Panc1 (cell line): ENCODE measurements at regions not wholly inside any gene's neighbourhood (a gene's known extent, or its start where the extent isn't known, plus 50 kb on each side); places are given as distances from the start of the nearest gene placed in this dataset.

ENCODE experiments used
- ATAC-seq: fragments of 200-7000 bp; cut with Tn5 transposase; 2 replicates; pipeline ENCODE4 v1.9.1; 2020; ENCODE audit warnings: mild to moderate bottlenecking, moderate library complexity
- BruUV-seq: library from RNA; stranded (reverse); fragments of 400-500 nt; replicated peaks from 2 replicates; lab custom pipeline; 2021; lab: Mats Ljungman, UMichigan
- CTCF ChIA-PET: fragments of 300-600 bp; sonication (Branson Sonifier 250); formaldehyde crosslinking; loops from one replicate; lab custom pipeline; 2022; ENCODE audit warnings: antibody characterized with exemption; lab: Charles Lee
- POLR2A ChIA-PET: fragments of 300-600 bp; sonication (Branson Sonifier 250); formaldehyde crosslinking; loops from one replicate; lab custom pipeline; 2022; ENCODE audit warnings: antibody characterized with exemption; lab: Charles Lee
- DNase-seq: peaks from one replicate; pipeline ENCODE4 v3.0.0-alpha.2; 2010; ENCODE audit warnings: low read depth, low spot score
- H3K27ac ChIP-seq: 2 replicates; pipeline ENCODE4 v1.5.1; 2011; ENCODE audit warnings: mild to moderate bottlenecking, low read length, inconsistent platforms
- H3K27me3 ChIP-seq: fragments of 200-500 bp; sonication (Bioruptor generic); 2 replicates; pipeline ENCODE4 v1.6.0; 2014; ENCODE audit warnings: low read length, inconsistent platforms; ENCODE audit not compliant: control insufficient read depth, insufficient read depth
- H3K36me3 ChIP-seq: fragments of 200-500 bp; sonication (Bioruptor generic); 2 replicates; pipeline ENCODE4 v1.5.1; 2014; ENCODE audit warnings: inconsistent platforms, mild to moderate bottlenecking, low read length, moderate library complexity; ENCODE audit not compliant: control insufficient read depth, insufficient read depth
- H3K4me1 ChIP-seq: 2 replicates; pipeline ENCODE4 v1.5.1; 2011; ENCODE audit warnings: inconsistent platforms, mild to moderate bottlenecking, low read length, moderate library complexity; ENCODE audit not compliant: control insufficient read depth, insufficient read depth
- H3K4me3 ChIP-seq, 2 experiments: 2 replicates each; pipeline ENCODE4 v1.5.1; 2011 to 2012; ENCODE audit warnings: low read depth in 2 of 2, low read length in 2 of 2, mild to moderate bottlenecking in 2 of 2, inconsistent platforms in 1 of 2, moderate library complexity in 1 of 2
- H3K9me3 ChIP-seq: fragments of 200-500 bp; sonication (Bioruptor generic); 2 replicates; pipeline ENCODE4 v1.5.1; 2014; ENCODE audit warnings: low read depth, mild to moderate bottlenecking, inconsistent platforms, low read length, moderate library complexity; ENCODE audit not compliant: control insufficient read depth, insufficient read depth
- CTCF ChIP-seq: fragments of 450-650 bp; IDR thresholded peaks from 2 replicates; pipeline ENCODE4 v1.5.1; 2017; ENCODE audit warnings: mild to moderate bottlenecking
- POLR2AphosphoS5 ChIP-seq: IDR thresholded peaks from 2 replicates; pipeline ENCODE4 v1.6.1; 2012; ENCODE audit warnings: mild to moderate bottlenecking, low read depth, low read length, moderate library complexity
- REST ChIP-seq, 2 experiments: IDR thresholded peaks; 2 replicates each; pipeline ENCODE4 v1.6.1; 2011 to 2012; ENCODE audit warnings: low read depth in 2 of 2, control low read depth in 1 of 2, low read length in 1 of 2, mild to moderate bottlenecking in 1 of 2, moderate library complexity in 1 of 2; ENCODE audit not compliant: insufficient read depth in 1 of 2
- SIN3A ChIP-seq: IDR thresholded peaks from 2 replicates; pipeline ENCODE4 v1.6.1; 2012; ENCODE audit warnings: low read depth, mild to moderate bottlenecking, low read length, moderate library complexity, borderline replicate concordance; ENCODE audit not compliant: insufficient read depth
- TCF7L2 ChIP-seq: IDR thresholded peaks from 2 replicates; pipeline ENCODE4 v1.6.1; 2011; ENCODE audit warnings: mild to moderate bottlenecking, low read depth, low read length, inconsistent platforms
- in situ Hi-C: cut with HindIII; loops from 2 replicates; pipeline ENCODE4 v1.10.0; 2016; ENCODE audit warnings: low sequenced_read_pairs, low pct_unique_long_range_greater_than_20kb
- intact Hi-C: fragments of 100-400 bp; cut with micrococcal nuclease; formaldehyde crosslinking; loops from one replicate; pipeline ENCODE4 v1.10.0; 2022; ENCODE audit not compliant: unreplicated experiment

GRCh38 chr6:150673720-150674346 lies 74.1 kb downstream of the PLEKHG1 start:
- CTCF ChIA-PET, result interaction anchor here (0.7 kb wide), 1 partner anchor 12 kb away, joined by 3 read pairs; no protein-coding TSS in a partner anchor
- no peaks in the 10 kb centered on the region for H3K4me1 ChIP-seq
- H3K36me3 ChIP-seq, result no peaks in the 10 kb centered on the region
- no peak overlapping the region for H3K4me3 ChIP-seq
- H3K9me3 ChIP-seq, result no peaks in the 10 kb centered on the region
- DNase-seq (no peak), ATAC-seq (no peak)
- no peak overlapping the region for H3K27ac ChIP-seq
- BruUV-seq, result no TSS peak
- POLR2A ChIA-PET, result interaction anchor here (0.5 kb wide), 1 partner anchor 603 kb away, joined by 3 read pairs; no protein-coding TSS in a partner anchor
- TF ChIP-seq SIN3A (no peak), TCF7L2 (no peak), CTCF (no peak), POLR2AphosphoS5 (no peak), REST (IDR thresholded peaks at IDR 0.05; ENCODE audit: insufficient read depth in 1 of 2, low read depth in 2 of 2, low read length in 1 of 2) (no peak)
- in situ Hi-C loops, result no loop called here
- intact Hi-C loops, result no loop called here
- H3K27me3 ChIP-seq, result peaks cover 2% of the 10 kb centered on the region

- TF ChIP-seq CTCF (no peak), SIN3A (no peak), TCF7L2 (no peak), POLR2AphosphoS5 (no peak), REST (IDR thresholded peaks at IDR 0.05; ENCODE audit: insufficient read depth in 1 of 2, low read depth in 2 of 2, low read length in 1 of 2) (no peak)
- intact Hi-C loops, result no loop called here
- DNase-seq, result no peak
- in situ Hi-C loops, result no loop called here
- CTCF ChIA-PET, result no interaction called here
- Histone ChIP-seq H3K9me3 (no peaks in the 10 kb centered on the region), H3K27me3 (peaks cover 2% of the 10 kb centered on the region), H3K36me3 (no peaks in the 10 kb centered on the region), H3K4me3 (no peak overlapping the region), H3K27ac (no peak overlapping the region), H3K4me1 (no peaks in the 10 kb centered on the region)
- ATAC-seq, result no peak
- POLR2A ChIA-PET, result no interaction called here
- no TSS peak for BruUV-seq
These were observed 76.7 kb downstream of the PLEKHG1 start for GRCh38 chr6:150676344-150676743.
